ENCODE measurements at regions not wholly inside any gene's neighbourhood (a gene's known extent, or its start where the extent isn't known, plus 50 kb on each side); places are given as distances from the start of the nearest gene placed in this dataset.

GRCh38 chr1:23616292-23616824, 57.1 kb upstream of the ID3 start:
- TF ChIP-seq PAX5 (IDR thresholded peaks at IDR 0.05; ENCODE audit: insufficient read depth, low read length, severe bottlenecking) (no peak), POU2F2 (IDR thresholded peaks at IDR 0.05; ENCODE audit: low read depth, low read length) (no peak)
- DNase-seq (ENCODE audit: insufficient read length, low spot score), result no peak
- no peak for FAIRE-seq

GRCh38 chr1:23615852-23616251, 56.6 kb upstream of the ID3 start:
- FAIRE-seq (peak; percentile 5), DNase-seq (ENCODE audit: insufficient read length, low spot score) (no peak)
- no peak for TF ChIP-seq TAF1 (IDR thresholded peaks at IDR 0.05; ENCODE audit: low read depth, low read length)
- no peak for TF ChIP-seq PAX5 (IDR thresholded peaks at IDR 0.05; ENCODE audit: insufficient read depth, low read length, severe bottlenecking)
- TF ChIP-seq POLR2AphosphoS5 (IDR thresholded peaks at IDR 0.05; ENCODE audit: low read depth, low read length), result no peak
- no peak for TF ChIP-seq POU2F2 (IDR thresholded peaks at IDR 0.05; ENCODE audit: low read depth, low read length)
- TF ChIP-seq SPI1 (IDR thresholded peaks at IDR 0.05; ENCODE audit: low read depth, low read length), result no peak
- no peak for TF ChIP-seq POLR2A (IDR thresholded peaks at IDR 0.05; ENCODE audit: low read depth, low read length)

GRCh38 chr1:23615423-23615822, 56.1 kb upstream of the ID3 start:
- FAIRE-seq (no peak), DNase-seq (ENCODE audit: insufficient read length, low spot score) (no peak)
- TF ChIP-seq PAX5 (IDR thresholded peaks at IDR 0.05; ENCODE audit: insufficient read depth, low read length, severe bottlenecking) (no peak), POLR2AphosphoS5 (IDR thresholded peaks at IDR 0.05; ENCODE audit: low read depth, low read length) (no peak), POLR2A (IDR thresholded peaks at IDR 0.05; ENCODE audit: low read depth, low read length) (no peak), POU2F2 (IDR thresholded peaks at IDR 0.05; ENCODE audit: low read depth, low read length) (no peak), TAF1 (IDR thresholded peaks at IDR 0.05; ENCODE audit: low read depth, low read length) (no peak), SPI1 (IDR thresholded peaks at IDR 0.05; ENCODE audit: low read depth, low read length) (no peak)

- DNase-seq (ENCODE audit: insufficient read length, low spot score) (no peak), FAIRE-seq (peak; percentile 97)
- TF ChIP-seq POLR2AphosphoS5 (IDR thresholded peaks at IDR 0.05; ENCODE audit: low read depth, low read length) (no peak), PAX5 (IDR thresholded peaks at IDR 0.05; ENCODE audit: insufficient read depth, low read length, severe bottlenecking) (no peak), SPI1 (IDR thresholded peaks at IDR 0.05; ENCODE audit: low read depth, low read length) (no peak), TAF1 (IDR thresholded peaks at IDR 0.05; ENCODE audit: low read depth, low read length) (no peak), POU2F2 (IDR thresholded peaks at IDR 0.05; ENCODE audit: low read depth, low read length) (no peak), POLR2A (IDR thresholded peaks at IDR 0.05; ENCODE audit: low read depth, low read length) (no peak)
These were observed 54.8 kb upstream of the ID3 start for GRCh38 chr1:23614032-23614660.

- DNase-seq (ENCODE audit: insufficient read length, low spot score) (no peak), FAIRE-seq (peak; percentile 33)
- TF ChIP-seq PAX5 (IDR thresholded peaks at IDR 0.05; ENCODE audit: insufficient read depth, low read length, severe bottlenecking), result no peak
These were observed 54.1 kb upstream of the ID3 start for GRCh38 chr1:23613191-23614031.

GRCh38 chr1:23611601-23612327, 52.5 kb upstream of the ID3 start:
- TF ChIP-seq PAX5 (IDR thresholded peaks at IDR 0.05; ENCODE audit: insufficient read depth, low read length, severe bottlenecking), result no peak
- TF ChIP-seq POU2F2 (IDR thresholded peaks at IDR 0.05; ENCODE audit: low read depth, low read length), result no peak
- TF ChIP-seq POLR2AphosphoS5 (IDR thresholded peaks at IDR 0.05; ENCODE audit: low read depth, low read length), result no peak
- TF ChIP-seq SPI1 (IDR thresholded peaks at IDR 0.05; ENCODE audit: low read depth, low read length), result no peak
- no peak for TF ChIP-seq TAF1 (IDR thresholded peaks at IDR 0.05; ENCODE audit: low read depth, low read length)
- no peak for TF ChIP-seq POLR2A (IDR thresholded peaks at IDR 0.05; ENCODE audit: low read depth, low read length)
- no peak for DNase-seq (ENCODE audit: insufficient read length, low spot score)
- no peak for FAIRE-seq

- peak; percentile 41 for FAIRE-seq
- TF ChIP-seq POLR2A (IDR thresholded peaks at IDR 0.05; ENCODE audit: low read depth, low read length) (no peak), PAX5 (IDR thresholded peaks at IDR 0.05; ENCODE audit: insufficient read depth, low read length, severe bottlenecking) (no peak), TAF1 (IDR thresholded peaks at IDR 0.05; ENCODE audit: low read depth, low read length) (no peak), POLR2AphosphoS5 (IDR thresholded peaks at IDR 0.05; ENCODE audit: low read depth, low read length) (no peak), SPI1 (IDR thresholded peaks at IDR 0.05; ENCODE audit: low read depth, low read length) (no peak), POU2F2 (IDR thresholded peaks at IDR 0.05; ENCODE audit: low read depth, low read length) (no peak)
- no peak for DNase-seq (ENCODE audit: insufficient read length, low spot score)
These were observed 51.4 kb upstream of the ID3 start for GRCh38 chr1:23610677-23611076.

- FAIRE-seq (no peak), DNase-seq (ENCODE audit: insufficient read length, low spot score) (no peak)
- TF ChIP-seq POU2F2 (IDR thresholded peaks at IDR 0.05; ENCODE audit: low read depth, low read length) (no peak), TAF1 (IDR thresholded peaks at IDR 0.05; ENCODE audit: low read depth, low read length) (no peak), SPI1 (IDR thresholded peaks at IDR 0.05; ENCODE audit: low read depth, low read length) (no peak), PAX5 (IDR thresholded peaks at IDR 0.05; ENCODE audit: insufficient read depth, low read length, severe bottlenecking) (no peak), POLR2A (IDR thresholded peaks at IDR 0.05; ENCODE audit: low read depth, low read length) (no peak), POLR2AphosphoS5 (IDR thresholded peaks at IDR 0.05; ENCODE audit: low read depth, low read length) (no peak)
These were observed 50.7 kb upstream of the ID3 start for GRCh38 chr1:23609971-23610370.
